Fibroblast of lung (primary cell): ENCODE measurements at regions not wholly inside any gene's neighbourhood (a gene's known extent, or its start where the extent isn't known, plus 50 kb on each side); places are given as distances from the start of the nearest gene placed in this dataset.

Experiments used
- EZH2 ChIP-seq: IDR thresholded peaks from 2 replicates; pipeline ENCODE4 v1.5.1; 2012; ENCODE audit warnings: low read length, control low read depth, mild to moderate bottlenecking; ENCODE audit errors: missing control alignments
- TF ChIP-seq, protein P1 (sequence below), 2 donors: IDR thresholded peaks in 1 of 2; conservative IDR thresholded peaks in 1 of 2; 1 replicate in 1 of 2; 2 replicates in 1 of 2; pipeline ENCODE4 v1.5.1; 2011 to 2012; ENCODE audit warnings: low read length in 2 of 2, control low read depth in 1 of 2, inconsistent platforms in 1 of 2, low read depth in 1 of 2, mild to moderate bottlenecking in 1 of 2

DNA sequence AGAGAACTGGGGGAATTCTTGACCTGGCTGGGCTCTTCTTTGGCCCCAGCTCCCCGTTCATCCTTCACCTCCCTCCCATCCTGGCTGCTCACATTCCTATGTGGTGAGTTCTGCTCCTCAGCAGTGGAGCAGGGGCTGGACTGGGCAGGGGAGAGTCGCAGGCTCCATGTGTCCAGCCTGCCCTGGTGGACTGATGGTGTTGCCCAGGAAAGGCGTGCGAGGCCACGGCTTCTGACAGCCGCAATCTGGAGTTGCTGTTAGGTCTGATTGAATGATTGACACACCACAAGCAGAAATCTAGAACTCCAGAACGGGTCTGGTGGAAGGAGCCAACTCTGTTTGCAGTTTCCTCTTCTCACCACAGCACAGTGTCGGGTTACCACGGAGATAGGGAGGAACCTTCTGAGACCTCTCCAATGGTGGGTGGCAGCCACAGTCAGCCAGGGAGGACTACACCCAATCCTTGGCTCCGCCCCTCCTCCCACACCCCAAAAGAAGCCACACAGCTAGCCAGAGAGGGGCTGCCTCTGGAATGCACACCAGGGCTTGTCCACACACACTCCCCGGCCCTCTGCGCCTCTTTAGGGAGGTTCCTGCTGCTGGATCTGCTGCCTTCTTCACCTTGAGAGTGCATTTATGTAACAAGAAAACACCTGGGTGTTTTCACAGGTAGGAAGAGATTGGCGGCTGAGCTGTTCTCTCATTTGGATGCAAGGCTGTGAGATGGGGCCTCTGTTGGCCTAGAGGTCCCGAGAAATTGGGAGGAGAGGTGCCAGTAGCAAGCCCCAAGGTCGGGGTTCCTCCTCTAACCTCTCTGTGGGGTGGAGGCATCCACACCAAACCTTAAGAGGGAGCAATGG, 56.4 kb upstream of the CD44 start:
- TF ChIP-seq, protein P1, sequence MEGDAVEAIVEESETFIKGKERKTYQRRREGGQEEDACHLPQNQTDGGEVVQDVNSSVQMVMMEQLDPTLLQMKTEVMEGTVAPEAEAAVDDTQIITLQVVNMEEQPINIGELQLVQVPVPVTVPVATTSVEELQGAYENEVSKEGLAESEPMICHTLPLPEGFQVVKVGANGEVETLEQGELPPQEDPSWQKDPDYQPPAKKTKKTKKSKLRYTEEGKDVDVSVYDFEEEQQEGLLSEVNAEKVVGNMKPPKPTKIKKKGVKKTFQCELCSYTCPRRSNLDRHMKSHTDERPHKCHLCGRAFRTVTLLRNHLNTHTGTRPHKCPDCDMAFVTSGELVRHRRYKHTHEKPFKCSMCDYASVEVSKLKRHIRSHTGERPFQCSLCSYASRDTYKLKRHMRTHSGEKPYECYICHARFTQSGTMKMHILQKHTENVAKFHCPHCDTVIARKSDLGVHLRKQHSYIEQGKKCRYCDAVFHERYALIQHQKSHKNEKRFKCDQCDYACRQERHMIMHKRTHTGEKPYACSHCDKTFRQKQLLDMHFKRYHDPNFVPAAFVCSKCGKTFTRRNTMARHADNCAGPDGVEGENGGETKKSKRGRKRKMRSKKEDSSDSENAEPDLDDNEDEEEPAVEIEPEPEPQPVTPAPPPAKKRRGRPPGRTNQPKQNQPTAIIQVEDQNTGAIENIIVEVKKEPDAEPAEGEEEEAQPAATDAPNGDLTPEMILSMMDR (conservative IDR thresholded peaks at IDR 0.05 in 1 of 2, IDR thresholded peaks at IDR 0.05 in 1 of 2; ENCODE audit: low read depth in 1 of 2, low read length in 2 of 2): no peak
- TF ChIP-seq EZH2: no peak
